ENCODE measurements at regions not wholly inside any gene's neighbourhood (a gene's known extent, or its start where the extent isn't known, plus 50 kb on each side); places are given as distances from the start of the nearest gene placed in this dataset.

DNA sequence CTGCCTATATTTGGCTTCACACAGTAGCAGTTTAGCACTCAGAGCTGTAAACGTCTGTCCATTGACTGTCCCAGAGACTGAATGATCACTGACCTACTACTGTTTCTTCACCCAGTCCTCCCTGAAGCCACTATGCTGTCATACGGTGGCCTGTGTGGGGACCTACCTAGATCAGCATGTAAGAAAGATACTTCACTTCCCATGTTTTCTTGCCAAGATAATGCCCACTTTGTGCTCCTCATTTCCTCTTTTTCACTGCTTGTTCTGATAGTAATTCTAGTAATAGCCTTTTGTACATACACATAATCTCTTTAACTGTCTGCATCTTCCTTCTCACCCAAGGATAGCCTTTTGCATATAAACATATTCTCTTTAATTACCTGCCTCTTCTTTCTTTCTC is 109.9 kb upstream of the TIAM2 start:
- DNase-seq, result no peak

DNA sequence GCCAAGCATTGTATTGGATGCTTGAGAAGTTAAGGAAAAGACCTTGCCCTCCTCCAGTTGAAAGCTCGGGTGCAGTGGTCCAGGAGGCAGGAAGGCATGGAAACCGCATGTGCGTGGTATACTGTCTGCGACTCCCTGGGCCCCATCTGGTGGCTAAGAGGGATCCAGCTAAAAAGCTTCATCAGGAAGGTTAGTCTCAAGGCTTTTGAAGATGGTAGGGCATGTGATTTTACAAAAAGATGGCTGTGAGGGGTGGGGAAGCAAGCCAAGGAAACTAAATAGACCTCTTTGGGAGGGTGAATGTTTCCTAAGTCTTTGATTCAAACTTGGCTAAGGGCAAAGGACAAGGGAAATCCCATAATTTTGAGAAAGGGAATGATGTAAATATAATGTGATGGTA is 109.1 kb upstream of the TIAM2 start:
- DNase-seq, result no peak

DNA sequence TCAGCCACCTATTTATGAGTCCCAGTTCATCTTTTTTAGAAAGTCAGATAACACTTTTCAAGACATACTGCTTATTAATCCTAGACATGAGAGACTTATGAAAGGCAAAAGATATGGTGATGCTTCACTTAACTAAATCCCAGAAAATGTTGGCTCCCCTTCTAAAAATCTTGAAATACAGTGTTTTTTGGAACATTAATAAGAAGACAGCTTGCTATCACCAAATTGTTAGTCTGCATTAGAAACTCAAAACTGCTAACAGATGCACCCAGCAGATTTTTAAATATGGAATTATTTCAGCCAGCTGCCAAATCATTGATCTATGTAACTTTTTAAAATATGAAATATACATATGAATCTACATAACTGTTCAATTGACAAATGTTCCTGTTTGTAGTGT is 108.6 kb upstream of the TIAM2 start:
- DNase-seq, result no peak

DNA sequence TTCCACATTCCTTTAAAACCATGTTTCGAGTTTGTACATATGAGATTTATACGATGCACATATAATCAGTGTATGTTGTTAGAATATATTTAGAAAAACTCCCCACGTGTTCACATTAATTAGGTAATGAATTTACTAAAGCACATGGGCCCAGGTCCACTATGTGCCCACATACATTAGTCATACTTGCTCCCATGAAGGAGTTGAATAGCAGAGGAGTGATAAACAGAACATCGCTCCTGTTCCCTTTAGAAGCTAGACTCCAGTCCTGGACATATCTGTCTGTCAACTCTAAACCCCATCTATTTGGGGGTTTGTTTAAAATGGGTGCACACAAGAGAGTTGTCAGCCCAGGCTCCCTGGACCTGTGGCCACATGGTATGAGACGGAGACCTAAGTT is 108.1 kb upstream of the TIAM2 start:
- no peak for DNase-seq

DNA sequence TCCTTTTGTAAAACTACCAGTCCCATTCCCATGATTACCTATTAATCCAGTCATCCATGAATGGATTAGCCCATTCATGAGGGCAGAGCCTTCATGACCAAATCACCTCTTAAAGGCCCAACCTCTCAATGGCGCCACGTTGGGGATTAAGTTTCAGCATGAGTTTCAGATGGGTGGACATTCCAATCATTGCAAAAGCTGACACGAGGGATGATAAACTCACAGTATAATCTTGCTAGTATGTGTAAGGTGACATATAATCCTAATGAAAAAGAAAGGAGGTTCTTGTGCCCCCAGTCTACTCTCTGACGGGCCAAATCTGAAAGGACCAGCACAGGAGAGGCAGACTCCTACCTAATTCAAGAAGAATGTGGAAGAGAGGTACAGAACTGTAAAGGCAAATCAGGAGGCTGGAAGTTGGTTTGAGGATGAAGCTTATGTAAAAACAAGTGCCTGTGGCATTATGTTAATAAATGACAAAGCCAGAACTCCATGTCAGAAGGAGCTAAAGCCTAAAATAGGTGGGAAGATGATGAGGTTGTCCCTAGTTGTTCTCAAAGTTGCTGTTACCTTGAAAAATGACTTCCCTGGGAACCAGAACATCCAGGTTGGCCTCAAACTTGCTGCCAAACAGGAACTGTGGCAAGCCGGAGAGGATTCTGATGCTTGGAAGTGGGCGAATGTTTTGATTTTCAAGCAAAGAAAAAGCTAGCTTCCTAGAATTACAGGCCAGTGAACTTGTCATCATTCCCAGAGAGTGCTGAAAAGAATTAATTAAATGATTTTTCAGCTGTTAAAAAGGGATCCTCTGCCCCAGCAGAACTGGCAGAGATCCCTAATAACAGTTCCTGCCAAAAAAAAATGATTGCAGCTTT is 106.5 kb upstream of the TIAM2 start:
- DNase-seq, result no peak

DNA sequence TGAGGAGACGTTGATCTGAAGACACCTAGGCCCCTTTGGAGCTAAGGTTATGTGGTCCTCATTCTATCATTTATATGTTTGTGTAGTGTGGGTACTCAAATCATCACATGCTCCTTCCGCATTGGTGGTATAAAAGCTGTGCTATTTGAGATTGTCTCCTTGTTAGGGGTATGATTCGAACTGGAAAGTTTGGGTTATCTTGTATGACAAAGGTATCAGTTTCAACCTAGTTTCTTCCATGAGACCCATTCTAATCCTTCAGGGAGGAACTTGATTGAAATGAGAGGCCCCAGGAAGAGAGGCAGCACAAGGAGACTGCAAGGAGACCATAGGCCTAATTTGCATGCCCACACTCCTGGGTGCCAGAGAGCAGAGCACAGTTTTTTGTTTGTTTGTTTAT is 104.2 kb upstream of the TIAM2 start:
- DNase-seq, result no peak

DNA sequence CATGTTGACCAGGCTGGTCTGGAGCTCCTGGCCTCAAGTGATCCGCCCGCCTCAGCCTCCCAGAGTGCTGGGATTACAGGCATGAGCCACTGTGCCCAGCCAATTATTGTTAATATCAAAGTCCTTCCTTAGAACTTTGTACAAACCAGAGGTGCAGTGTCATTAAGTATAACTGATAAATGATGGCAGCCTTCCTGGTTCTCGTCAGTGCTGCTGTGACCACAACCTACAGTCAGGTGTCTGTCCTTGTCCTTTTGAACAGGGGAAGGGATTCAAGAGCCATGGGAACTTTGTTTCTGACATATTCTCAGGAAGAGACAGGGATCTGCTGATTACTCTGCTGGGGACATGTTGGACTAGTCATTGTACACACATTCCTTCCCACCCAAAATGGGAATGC is 103.2 kb upstream of the TIAM2 start:
- no peak for DNase-seq

DNA sequence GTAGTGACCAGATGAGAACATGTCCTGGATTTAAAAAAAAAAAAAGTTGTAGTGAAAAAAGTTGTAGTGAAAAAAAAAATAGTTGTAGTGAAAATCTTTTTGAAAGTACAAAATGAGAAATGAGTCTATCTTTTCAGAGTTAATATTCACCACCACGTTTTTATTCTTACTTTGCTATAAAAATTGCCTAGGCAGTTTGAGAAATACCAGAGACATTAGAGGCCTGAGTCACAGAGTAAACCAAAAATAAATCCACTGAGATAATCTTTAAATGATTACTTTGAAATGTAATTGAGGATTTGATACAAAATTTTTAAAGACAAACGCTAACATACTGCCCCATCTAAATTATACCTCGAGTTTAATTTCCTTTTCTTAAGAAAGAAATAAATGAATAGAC is 101.2 kb upstream of the TIAM2 start:
- no peak for DNase-seq

DNA sequence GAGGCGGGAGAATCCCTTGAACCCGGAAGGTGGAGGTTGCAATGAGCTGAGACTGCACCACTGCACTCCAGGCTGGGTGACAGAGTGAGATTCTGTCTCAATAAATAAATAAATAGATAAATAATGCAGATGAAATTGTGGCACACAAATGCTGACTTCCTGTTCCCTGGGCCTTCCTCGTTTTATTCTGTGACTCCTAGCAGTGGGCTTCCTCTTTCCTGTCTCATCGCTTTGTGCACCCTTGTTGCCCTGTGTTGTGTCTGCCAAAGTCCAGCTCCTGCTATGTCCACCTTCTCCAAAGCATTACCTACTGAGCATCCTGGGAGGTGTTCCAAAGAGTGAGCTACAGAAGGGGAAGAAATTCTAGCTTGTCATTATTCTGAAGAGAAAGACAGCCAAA is 100.2 kb upstream of the TIAM2 start:
- no peak for DNase-seq

DNA sequence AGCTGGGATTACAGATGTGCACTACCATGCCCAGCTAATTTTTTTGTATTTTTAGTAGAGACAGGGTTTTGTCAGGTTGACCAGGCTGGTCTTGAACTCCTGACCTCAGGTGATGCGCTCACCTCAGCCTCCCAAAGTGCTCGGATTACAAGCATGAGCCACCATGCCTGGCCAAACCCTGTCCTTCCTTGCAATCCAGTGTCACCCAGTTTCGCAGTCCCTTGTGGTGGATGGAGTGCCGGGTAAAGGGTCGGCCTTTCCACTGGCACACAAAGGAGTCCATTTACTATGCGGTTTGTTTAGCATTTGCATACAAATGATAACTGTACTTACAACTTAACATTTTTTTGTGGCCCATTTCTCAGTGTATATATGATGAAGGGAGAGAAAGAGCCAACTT is 99.3 kb upstream of the TIAM2 start:
- DNase-seq, result no peak

DNA sequence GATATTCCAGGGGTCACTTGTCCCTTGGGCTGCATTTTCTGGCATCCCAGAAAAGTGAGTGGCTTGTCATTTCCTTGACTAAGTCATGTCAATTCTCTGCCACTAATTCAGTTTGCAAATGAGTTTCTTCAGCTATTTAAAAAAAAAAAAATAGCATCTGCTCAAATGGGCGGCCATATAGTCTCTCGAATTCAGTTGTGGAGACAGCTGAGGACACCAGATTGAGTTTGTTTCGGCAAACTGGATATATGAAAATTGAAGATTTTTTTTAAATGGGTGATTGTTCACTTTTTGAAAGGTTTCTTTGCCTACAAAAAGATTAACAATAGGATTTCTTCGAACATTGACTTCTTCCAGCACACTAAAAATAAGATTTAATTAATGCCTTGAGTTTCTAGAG is 96.3 kb upstream of the TIAM2 start:
- DNase-seq, result no peak

DNA sequence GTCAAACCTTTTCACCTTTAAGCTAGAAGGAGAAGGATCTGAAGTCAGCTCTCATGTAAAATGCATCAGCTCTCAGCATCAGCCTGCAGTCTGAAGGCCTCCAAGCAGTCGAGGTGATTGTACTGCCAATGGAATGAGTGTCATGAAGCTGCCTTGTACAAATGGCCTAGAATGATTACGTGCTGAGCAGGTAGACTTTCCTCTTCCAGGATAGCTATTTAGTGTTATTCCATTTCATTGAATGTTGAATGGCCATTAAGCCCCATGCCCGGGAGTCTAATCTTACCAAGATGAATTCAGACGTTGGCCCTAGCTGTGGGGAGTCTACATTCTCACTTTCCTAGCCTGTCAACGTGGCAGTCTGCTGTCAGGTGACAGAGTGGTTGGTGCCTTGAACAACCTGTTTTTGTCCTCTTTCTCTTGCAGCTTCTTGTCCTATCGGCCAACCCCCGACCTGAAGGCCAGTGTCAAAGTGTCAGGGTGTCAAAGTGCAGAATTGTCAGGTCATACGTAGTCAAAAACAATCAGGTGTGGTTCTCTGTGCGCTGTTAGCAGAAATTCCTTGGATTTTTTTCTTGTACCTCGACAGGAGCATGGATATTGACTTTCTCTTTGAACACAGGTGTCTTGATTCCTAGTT is 95.2 kb upstream of the TIAM2 start:
- no peak for DNase-seq

DNA sequence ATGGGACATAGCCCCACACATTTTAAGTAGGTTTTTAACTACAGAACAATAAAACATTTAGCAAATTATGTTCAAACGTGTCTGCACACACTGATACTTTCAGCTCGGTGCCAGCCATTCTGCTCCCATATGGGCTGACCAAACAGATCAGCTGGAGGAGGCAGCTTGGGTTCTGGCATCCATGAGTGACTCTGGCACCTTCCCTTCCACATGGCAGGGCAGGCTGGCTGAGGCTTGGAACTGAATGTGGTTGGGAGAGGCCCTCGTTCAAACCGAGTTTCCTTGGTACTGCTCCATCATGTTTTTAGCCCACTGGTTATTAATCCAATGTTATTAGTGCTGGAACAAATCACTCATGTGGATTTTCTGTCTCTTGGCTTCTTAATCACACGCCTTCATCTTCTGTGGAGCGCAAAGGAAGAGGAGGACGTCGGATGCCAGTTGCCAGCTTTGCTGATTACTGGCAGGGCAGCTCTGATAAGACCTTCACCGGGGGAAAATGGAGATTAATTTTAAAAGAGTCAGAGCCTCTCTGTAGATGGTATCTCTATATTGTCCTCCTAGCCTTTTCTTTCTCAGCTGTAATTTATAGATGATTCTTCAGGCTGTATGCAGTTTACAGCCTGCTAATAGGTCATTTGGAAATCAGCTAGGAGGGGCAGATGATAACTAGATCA is 93.1 kb upstream of the TIAM2 start:
- peak; percentile 28 for DNase-seq

DNA sequence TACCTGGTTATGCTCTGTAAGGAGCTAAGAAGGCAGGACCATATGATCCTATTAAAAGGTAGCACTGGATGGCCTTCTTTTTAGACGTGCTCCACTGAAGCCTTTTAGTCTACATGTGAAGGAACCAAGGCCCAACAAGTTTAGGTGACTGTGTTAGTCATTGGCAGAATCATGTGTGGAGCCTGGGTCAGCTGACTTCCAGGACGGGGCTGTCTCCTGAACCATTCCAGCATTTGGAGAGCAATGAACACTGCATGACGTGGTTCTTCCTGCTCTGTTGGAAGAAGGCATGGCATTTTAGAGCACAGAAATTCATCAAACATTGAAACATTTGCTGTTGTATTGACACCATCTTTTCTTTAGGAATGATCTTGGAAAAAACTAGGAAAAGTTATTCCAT is 87.8 kb upstream of the TIAM2 start:
- DNase-seq, result no peak

DNA sequence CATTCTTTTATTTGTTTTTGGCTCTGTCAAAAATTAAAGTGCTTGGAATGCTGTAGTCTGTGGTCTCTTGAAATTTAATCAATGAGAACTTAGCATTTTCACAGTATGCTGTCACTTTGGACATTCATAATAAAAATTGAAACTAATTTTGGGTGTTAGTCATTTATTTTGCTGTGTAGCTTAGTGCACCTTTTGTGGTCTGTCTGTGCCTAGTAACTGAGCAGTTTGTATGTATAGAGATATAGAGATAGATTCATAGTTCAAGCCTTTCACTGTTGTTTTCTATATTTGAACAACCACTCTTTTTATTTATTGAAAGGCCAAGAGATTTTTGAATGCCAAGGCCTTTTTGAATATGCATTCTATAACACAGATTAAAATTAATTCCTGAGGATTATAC is 86.4 kb upstream of the TIAM2 start:
- DNase-seq, result no peak

DNA sequence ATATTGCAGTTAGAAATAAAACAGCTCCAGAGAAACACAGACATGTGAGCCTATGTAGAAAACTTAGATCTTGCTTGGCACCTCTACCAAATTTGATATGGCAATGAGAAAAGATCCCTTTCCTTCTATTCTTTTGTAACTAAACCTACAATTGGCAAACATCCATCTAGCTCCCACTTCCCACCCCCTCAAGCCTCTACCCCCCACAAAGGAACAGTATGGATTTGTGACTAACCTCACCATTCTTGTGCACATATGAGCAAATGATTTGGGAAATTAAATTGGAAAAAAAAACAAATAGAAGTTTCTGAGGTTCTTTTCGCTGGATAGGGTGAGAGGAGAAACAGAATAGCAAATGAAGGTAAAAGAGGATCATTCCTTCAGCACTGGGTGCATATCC is 85.8 kb upstream of the TIAM2 start:
- DNase-seq, result no peak

DNA sequence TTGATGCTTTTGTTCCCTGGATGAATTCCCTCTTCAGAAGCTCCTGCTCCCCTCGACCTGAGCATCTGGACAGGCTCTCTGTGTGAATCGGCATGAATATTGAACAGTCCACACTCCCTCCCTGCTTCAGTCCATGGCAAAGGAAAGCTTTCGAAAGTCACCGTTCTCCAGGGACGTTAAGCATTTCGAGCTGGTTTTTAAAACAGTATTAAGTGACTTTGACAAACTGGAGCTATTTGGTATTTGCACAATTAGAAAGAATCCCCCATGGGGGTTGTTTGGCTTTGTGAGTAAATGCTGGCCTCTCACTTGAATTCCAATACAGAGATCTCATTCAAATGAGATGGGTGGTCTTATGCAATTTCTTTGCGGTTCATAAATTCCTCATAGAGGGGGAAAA is 85.3 kb upstream of the TIAM2 start:
- DNase-seq, result no peak

DNA sequence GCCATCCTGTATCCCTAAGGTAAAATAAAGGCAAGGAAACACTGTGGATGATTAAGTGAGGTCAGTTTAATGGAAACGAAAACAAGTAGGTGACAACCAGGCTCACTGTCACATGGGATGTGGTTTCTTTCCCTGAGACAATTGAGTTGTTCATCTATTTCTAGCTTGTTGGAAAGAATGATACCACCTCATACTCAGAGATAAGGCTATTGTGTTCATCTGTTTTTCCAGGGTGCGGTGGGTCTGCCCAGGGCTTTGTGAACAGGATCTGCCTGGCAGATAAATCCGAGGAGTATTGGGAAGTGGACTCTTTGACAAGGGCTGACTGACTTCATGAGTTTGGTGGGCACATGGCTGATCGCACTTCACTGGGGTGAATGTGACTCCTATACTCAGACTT is 80.8 kb upstream of the TIAM2 start:
- peak; percentile 10 for DNase-seq

DNA sequence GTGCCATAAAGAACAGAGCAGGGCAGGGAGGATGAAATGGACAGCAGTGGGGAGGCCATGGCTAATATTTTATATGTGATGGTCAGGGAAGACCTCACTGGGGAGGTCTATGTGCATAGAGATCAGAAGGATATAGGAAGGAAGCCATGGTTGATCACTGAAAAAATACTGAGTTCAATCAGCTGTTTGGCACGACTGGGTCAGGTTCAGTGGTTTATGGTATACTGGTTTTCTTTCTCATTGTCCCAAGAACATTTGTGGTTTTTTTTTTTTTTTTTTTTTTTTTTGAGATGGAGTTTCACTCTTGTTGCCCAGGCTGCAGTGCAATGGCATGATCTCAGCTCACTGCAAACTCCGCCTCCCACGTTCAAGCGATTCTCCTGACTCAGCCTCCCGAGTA is 78.3 kb upstream of the TIAM2 start:
- no peak for DNase-seq

DNA sequence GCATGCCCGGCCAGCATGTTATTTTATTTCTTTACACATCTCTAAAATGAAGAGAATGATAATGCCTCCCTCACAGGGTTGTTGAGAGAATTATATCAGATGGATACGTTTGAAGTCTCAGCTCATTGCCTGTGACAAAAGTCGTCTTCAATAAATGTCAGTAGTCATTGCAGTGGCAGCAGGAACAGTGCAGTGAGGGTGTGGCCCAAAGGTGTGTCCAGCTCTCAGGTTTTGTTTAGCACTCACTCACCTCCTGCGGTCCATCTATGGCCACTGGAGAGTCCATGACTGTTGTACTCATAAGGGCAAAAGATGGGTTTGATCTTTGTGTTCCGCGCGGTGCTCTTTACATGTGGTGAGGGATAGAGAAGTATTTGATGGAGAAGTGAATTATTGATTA is 77.2 kb upstream of the TIAM2 start:
- DNase-seq, result no peak

DNA sequence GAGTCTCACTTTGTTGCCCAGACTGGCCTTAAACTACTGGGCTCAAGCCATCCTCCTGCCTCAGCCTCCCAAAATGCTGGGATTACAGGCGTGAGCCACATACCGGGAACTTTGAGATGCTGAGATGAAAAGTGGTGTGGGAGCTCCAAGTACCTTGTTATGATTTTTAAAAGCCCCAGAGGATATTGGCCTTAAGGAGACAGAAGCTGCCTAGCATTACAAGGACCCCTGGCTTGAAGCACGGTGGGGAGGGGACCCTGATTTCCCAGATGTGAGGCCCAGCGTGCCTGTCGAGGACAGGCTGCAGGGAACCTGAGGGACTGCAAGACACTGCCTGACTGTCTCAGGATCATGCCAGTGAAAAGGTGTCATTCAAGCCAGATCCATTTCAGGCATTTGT is 75.3 kb upstream of the TIAM2 start:
- DNase-seq, result no peak

DNA sequence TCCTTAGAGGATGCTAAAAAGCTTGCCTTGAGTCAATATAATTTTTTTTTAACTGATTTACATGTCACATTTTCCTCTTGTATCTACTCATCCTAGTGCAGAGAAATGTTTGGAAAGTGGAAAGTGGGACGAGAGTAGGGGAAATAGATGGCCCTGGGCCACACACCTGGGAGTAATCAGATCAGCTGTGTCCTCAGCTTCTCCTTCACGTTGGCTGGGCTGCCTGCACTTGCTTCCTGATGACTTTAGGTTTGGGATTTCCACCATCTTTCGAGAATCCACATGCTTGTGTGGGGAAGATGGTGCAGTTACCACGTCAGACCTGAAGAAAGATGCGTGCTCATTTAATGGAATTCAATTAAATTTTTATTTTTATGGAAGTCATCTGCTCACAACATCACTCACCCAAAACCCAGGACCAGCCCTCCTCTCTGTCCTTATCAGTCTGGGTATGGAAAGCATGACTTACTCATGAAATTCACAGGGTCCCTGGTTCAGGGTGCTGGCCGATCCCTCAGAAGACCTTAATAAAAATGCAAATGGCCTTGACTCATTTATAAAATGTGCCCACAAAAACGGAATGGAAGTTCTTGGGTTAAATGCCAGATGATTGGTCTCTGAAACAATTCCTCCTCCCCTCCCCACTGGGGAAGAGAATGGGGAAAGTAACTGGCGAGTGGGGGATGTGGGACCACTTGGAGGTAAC is 74.5 kb upstream of the TIAM2 start:
- DNase-seq, result no peak

DNA sequence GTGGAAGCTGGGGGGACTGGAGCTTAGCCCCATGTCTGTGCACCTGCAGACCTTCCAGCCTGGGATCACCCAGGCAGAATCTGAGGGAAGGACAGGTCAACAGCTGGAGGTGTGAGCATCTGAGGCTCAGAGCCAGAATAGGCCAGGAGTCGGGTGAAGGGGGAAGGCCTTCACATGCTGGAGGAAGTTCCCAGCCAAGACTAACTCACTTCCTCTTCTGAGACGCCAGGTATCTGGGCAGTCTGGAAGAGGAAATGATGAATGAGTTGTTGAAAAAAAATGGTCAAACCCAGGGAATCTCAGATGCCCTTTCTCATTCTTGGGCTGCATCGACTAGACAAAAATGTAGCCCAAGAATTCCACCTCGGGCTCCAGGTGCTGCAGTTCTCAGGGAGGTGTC is 73.6 kb upstream of the TIAM2 start:
- DNase-seq, result no peak

All from hematopoietic multipotent progenitor cell treated with erythropoietin and hydrocortisone succinate and interleukin-3 and kit ligand, for 8 days (in vitro differentiated cells).